OCI-LY3 (cell line): ENCODE measurements at regions not wholly inside any gene's neighbourhood (a gene's known extent, or its start where the extent isn't known, plus 50 kb on each side); places are given as distances from the start of the nearest gene placed in this dataset.

ENCODE experiments used
- H2AFZ ChIP-seq: fragments of 200-600, 300-600 bp; shearing (Covaris generic); 2 replicates; pipeline ENCODE4 v1.6.0; 2014; ENCODE audit warnings: antibody characterized with exemption, low read depth, low read length
- H3K27ac ChIP-seq: fragments of 200-600, 300-600 bp; sonication (generic); 2 replicates; pipeline ENCODE4 v1.5.1; 2014; ENCODE audit warnings: mild to moderate bottlenecking, low read length, moderate library complexity, mixed read lengths
- H3K27me3 ChIP-seq: fragments of 200-600, 300-600 bp; sonication (generic); 2 replicates; pipeline ENCODE4 v1.6.1; 2014; ENCODE audit warnings: low read depth, low read length, mixed read lengths
- H3K36me3 ChIP-seq: fragments of 200-600, 300-600 bp; sonication (generic); replicated peaks from 2 replicates; pipeline ENCODE3; 2014; ENCODE audit warnings: low read depth, low read length, mixed read lengths
- H3K4me1 ChIP-seq: fragments of 300-600, 200-600 bp; sonication (generic); 2 replicates; pipeline ENCODE4 v1.6.1; 2014; ENCODE audit warnings: low read length, mixed read lengths
- H3K4me2 ChIP-seq: fragments of 200-600, 300-600 bp; sonication (generic); 2 replicates; pipeline ENCODE4 v1.6.1; 2014; ENCODE audit warnings: low read length, mixed read lengths
- H3K4me3 ChIP-seq: fragments of 300-600, 200-600 bp; sonication (generic); 2 replicates; pipeline ENCODE4 v1.5.1; 2014; ENCODE audit warnings: antibody characterized with exemption, mild to moderate bottlenecking, low read length, moderate library complexity
- H3K79me2 ChIP-seq: fragments of 300-600, 200-600 bp; shearing (Covaris generic); 2 replicates; pipeline ENCODE4 v1.6.1; 2014; ENCODE audit warnings: mild to moderate bottlenecking, low read length, mixed read lengths
- H3K9ac ChIP-seq: fragments of 300-600, 200-600 bp; shearing (Covaris generic); 2 replicates; pipeline ENCODE4 v1.6.0; 2014; ENCODE audit warnings: mild to moderate bottlenecking, low read length, moderate library complexity
- H3K9me3 ChIP-seq: fragments of 200-600, 300-600 bp; shearing (Covaris generic); 2 replicates; pipeline ENCODE4 v1.6.1; 2014; ENCODE audit warnings: low read length, mixed read lengths; ENCODE audit not compliant: insufficient read depth
- H4K20me1 ChIP-seq: fragments of 200-600, 300-600 bp; sonication (generic); 2 replicates; pipeline ENCODE4 v1.6.1; 2016; ENCODE audit warnings: low read length, mixed read lengths; ENCODE audit not compliant: insufficient read depth
- CTCF ChIP-seq: fragments of 200-600, 300-600 bp; sonication (generic); IDR thresholded peaks from 2 replicates; pipeline ENCODE4 v1.5.1; 2014; ENCODE audit warnings: antibody characterized with exemption, low read length, low read depth
- EZH2phosphoT487 ChIP-seq: fragments of 200-600 bp; shearing (Covaris generic); IDR thresholded peaks from 2 replicates; pipeline ENCODE4 v1.6.1; 2018; ENCODE audit warnings: antibody characterized with exemption, mixed run types, low read depth

GRCh38 chr2:120829633-120830025 is 94.0 kb downstream of the GLI2 start:
- no peak overlapping the region for H3K9ac ChIP-seq
- H3K4me1 ChIP-seq, result no peaks in the 10 kb centered on the region
- no peaks in the 10 kb centered on the region for H4K20me1 ChIP-seq
- no peaks in the 10 kb centered on the region for H3K36me3 ChIP-seq
- no peak overlapping the region for H3K4me3 ChIP-seq
- H3K27ac ChIP-seq, result no peak overlapping the region
- TF ChIP-seq EZH2phosphoT487, result no peak
- TF ChIP-seq CTCF, result no peak
- H3K79me2 ChIP-seq, result no peaks in the 10 kb centered on the region
- H3K27me3 ChIP-seq, result no peaks in the 10 kb centered on the region
- H3K9me3 ChIP-seq, result no peaks in the 10 kb centered on the region
- no peak overlapping the region for H3K4me2 ChIP-seq
- no peak overlapping the region for H2AFZ ChIP-seq

GRCh38 chr2:120830096-120830830 is 94.6 kb downstream of the GLI2 start:
- H3K79me2 ChIP-seq, result no peaks in the 10 kb centered on the region
- no peaks in the 10 kb centered on the region for H4K20me1 ChIP-seq
- no peak overlapping the region for H3K4me3 ChIP-seq
- no peak overlapping the region for H3K27ac ChIP-seq
- TF ChIP-seq EZH2phosphoT487 (no peak), CTCF (no peak)
- H3K4me1 ChIP-seq, result no peaks in the 10 kb centered on the region
- no peaks in the 10 kb centered on the region for H3K9me3 ChIP-seq
- no peak overlapping the region for H2AFZ ChIP-seq
- no peaks in the 10 kb centered on the region for H3K36me3 ChIP-seq
- no peak overlapping the region for H3K4me2 ChIP-seq
- no peak overlapping the region for H3K9ac ChIP-seq
- H3K27me3 ChIP-seq, result no peaks in the 10 kb centered on the region

DNA sequence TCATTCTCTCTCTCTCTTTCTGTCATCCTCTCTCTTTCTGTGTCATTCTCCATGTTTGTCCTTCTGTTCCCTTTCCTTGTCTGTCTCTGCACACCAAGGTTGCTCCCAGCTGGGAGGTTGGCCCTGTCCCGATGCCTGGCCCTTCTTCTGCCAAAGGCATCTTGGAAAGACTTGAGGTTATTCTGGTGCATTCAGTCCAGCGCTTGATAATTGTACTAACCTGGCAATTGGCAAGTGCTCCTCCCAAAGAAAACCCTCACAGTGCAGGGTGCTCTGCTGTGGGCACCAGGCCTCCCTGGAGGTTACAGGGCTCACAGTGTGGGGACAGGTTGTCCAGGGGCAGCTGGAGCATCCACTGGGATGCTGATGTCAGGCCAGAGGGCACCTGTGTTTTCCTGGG is 95.4 kb downstream of the GLI2 start:
- no peak overlapping the region for H3K27ac ChIP-seq
- no peaks in the 10 kb centered on the region for H4K20me1 ChIP-seq
- no peak for TF ChIP-seq CTCF
- no peak for TF ChIP-seq EZH2phosphoT487
- no peaks in the 10 kb centered on the region for H3K4me1 ChIP-seq
- H3K4me2 ChIP-seq, result no peak overlapping the region
- no peaks in the 10 kb centered on the region for H3K27me3 ChIP-seq
- no peaks in the 10 kb centered on the region for H3K9me3 ChIP-seq
- no peak overlapping the region for H3K4me3 ChIP-seq
- H3K36me3 ChIP-seq, result no peaks in the 10 kb centered on the region
- H3K79me2 ChIP-seq, result no peaks in the 10 kb centered on the region
- no peak overlapping the region for H2AFZ ChIP-seq
- no peak overlapping the region for H3K9ac ChIP-seq

- no peak overlapping the region for H3K27ac ChIP-seq
- no peak overlapping the region for H2AFZ ChIP-seq
- TF ChIP-seq EZH2phosphoT487 (no peak), CTCF (no peak)
- H3K4me2 ChIP-seq, result no peak overlapping the region
- no peaks in the 10 kb centered on the region for H3K4me1 ChIP-seq
- H3K9ac ChIP-seq, result no peak overlapping the region
- H3K79me2 ChIP-seq, result no peaks in the 10 kb centered on the region
- H3K4me3 ChIP-seq, result no peak overlapping the region
- no peaks in the 10 kb centered on the region for H3K27me3 ChIP-seq
- H4K20me1 ChIP-seq, result no peaks in the 10 kb centered on the region
- H3K36me3 ChIP-seq, result no peaks in the 10 kb centered on the region
- no peaks in the 10 kb centered on the region for H3K9me3 ChIP-seq
Observed at GRCh38 chr2:120831891-120832290, 96.2 kb downstream of the GLI2 start.
